22Rv1 (cell line): ENCODE measurements at regions not wholly inside any gene's neighbourhood (a gene's known extent, or its start where the extent isn't known, plus 50 kb on each side); places are given as distances from the start of the nearest gene placed in this dataset.

Experiments used
- CTCF ChIP-seq: fragments of 450-650 bp; IDR thresholded peaks from 2 replicates; pipeline ENCODE4 v1.5.1; 2017; ENCODE audit warnings: mild to moderate bottlenecking
- ZFX ChIP-seq: fragments of 450-650 bp; IDR thresholded peaks from 2 replicates; pipeline ENCODE4 v1.6.1; 2017; ENCODE audit warnings: antibody characterized with exemption, borderline replicate concordance

DNA sequence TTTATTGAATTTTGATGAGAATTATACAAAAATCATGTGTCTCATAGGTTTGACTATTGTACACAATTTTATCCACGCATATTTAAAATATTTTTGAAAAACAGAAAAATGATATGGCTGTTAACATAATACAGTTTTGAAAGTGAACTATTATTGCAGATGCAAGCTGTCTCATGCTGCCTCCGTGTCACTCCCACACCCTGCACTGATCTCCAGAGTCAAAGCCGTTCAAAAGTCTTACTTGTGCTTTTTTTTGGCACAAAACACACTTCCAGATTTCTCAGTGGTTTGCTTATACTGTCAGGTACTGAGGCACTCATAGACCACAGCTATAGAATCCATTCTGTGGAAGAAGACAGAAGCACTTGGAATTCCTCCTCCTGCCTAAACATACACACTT, 243.1 kb upstream of the ADARB2 start:
- TF ChIP-seq CTCF (no peak), ZFX (no peak)
